ENCODE measurements at regions not wholly inside any gene's neighbourhood (a gene's known extent, or its start where the extent isn't known, plus 50 kb on each side); places are given as distances from the start of the nearest gene placed in this dataset.

DNA sequence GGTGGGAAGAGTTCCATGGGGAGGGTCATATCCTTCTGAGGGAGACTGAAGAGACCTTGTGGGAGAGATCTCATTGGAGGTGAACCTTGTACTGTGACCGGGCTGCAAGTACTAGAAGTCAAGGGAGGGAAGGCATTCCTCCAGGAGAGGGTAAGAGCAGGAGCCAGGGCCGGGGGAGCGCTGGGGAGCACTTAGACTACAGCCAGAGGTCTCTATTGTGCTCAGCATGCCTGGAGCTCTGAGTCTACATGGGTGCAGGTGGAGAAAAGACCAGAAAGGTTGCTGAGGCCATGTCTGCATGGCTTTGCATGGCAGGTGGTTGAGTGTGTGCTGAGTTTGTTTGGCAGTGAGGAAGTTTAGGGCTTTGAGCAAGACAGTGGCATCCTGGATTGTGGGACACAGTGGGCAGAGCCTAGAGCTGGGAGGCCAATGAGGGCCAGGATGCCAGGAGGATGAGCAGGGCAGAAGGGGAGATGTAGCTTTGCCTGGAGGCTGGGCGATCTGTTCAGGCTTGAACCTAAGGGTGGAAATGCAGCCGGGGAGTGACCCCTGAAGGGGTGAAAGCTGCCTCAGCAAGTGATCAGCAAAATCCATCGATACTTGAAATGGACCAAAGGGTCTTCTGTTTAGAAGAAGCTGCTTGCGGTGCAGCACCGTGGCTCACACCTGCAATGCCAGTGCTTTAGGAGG is 317.4 kb upstream of the TNRC6C start:
- CTCF ChIA-PET = interaction anchor here (1.1 kb wide), 1 partner anchor 16 kb away, joined by 3 read pairs; no protein-coding TSS in a partner anchor
- DNase-seq = no peak
- no peaks in the 10 kb centered on the region for H3K27me3 ChIP-seq (replicated peaks in 2 of 5; ENCODE audit: control insufficient read depth in 4 of 5, insufficient read depth in 5 of 5, low read length in 4 of 5)

DNA sequence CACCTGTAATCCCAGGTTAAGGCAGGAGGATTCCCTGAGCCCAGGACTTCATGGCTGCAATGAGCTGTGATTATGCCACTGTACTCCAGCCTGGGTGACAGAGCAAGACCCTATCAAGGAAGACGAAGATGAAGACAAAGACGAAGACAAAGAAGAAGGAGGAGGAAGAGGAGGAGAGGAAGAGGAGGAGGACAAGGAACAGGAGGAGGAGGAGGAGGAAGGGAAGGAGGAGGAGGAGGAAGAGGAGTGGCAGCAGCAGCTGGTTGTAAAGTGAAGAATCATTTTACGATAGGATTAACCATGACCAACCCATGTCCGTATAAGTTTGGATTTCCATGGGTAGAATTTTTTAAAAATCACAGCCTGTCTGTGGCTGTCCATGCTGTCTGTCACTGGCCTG is 316.8 kb upstream of the TNRC6C start:
- no peaks in the 10 kb centered on the region for H3K9me3 ChIP-seq (ENCODE audit: control extremely low read depth in 1 of 5, control insufficient read depth in 4 of 5, insufficient read depth in 2 of 5, low read depth in 1 of 5, low read length in 4 of 5)
- H3K36me3 ChIP-seq (ENCODE audit: control insufficient read depth in 4 of 4, insufficient read depth in 4 of 4, low read length in 3 of 4) = no peaks in the 10 kb centered on the region
- 94% methylated on average over 3 of the region's 4 CpGs for WGBS (ENCODE audit: insufficient coverage)
- H3K4me3 ChIP-seq (ENCODE audit: control insufficient read depth in 1 of 7, extremely low read depth in 1 of 7, insufficient read depth in 4 of 7, low read depth in 2 of 7, low read length in 6 of 7) = no peak overlapping the region
- H3K27ac ChIP-seq (ENCODE audit: insufficient read depth in 1 of 2, low read depth in 1 of 2, low read length in 2 of 2, poor library complexity in 1 of 2, severe bottlenecking in 2 of 2) = no peak overlapping the region
- H3K27me3 ChIP-seq (replicated peaks in 2 of 5; ENCODE audit: control insufficient read depth in 4 of 5, insufficient read depth in 5 of 5, low read length in 4 of 5) = no peaks in the 10 kb centered on the region
- ChIA-PET CTCF (interaction anchor here (1.1 kb wide), 1 partner anchor 16 kb away, joined by 3 read pairs; no protein-coding TSS in a partner anchor), POLR2A (no interaction called here)
- DNase-seq = no peak
- peaks cover 0 to 16% (median 13%) of the 10 kb centered on the region in 4 experiments for H3K4me1 ChIP-seq (ENCODE audit: control extremely low read depth in 1 of 4, control insufficient read depth in 4 of 4, insufficient read depth in 4 of 4, low read length in 3 of 4)

More for the DNA sequence above, 317.4 kb upstream of the TNRC6C start:
- WGBS (ENCODE audit: insufficient coverage) = 97% methylated on average over 6 of the region's 8 CpGs
- Histone ChIP-seq H3K9me3 (ENCODE audit: control extremely low read depth in 1 of 5, control insufficient read depth in 4 of 5, insufficient read depth in 2 of 5, low read depth in 1 of 5, low read length in 4 of 5) (no peaks in the 10 kb centered on the region), H3K27ac (ENCODE audit: insufficient read depth in 1 of 2, low read depth in 1 of 2, low read length in 2 of 2, poor library complexity in 1 of 2, severe bottlenecking in 2 of 2) (no peak overlapping the region), H3K4me3 (ENCODE audit: control insufficient read depth in 1 of 7, extremely low read depth in 1 of 7, insufficient read depth in 4 of 7, low read depth in 2 of 7, low read length in 6 of 7) (no peak overlapping the region), H3K36me3 (ENCODE audit: control insufficient read depth in 4 of 4, insufficient read depth in 4 of 4, low read length in 3 of 4) (no peaks in the 10 kb centered on the region), H3K4me1 (ENCODE audit: control extremely low read depth in 1 of 4, control insufficient read depth in 4 of 4, insufficient read depth in 4 of 4, low read length in 3 of 4) (peaks cover 0 to 13% (median 9%) of the 10 kb centered on the region in 4 experiments)
- POLR2A ChIA-PET = no interaction called here

DNA sequence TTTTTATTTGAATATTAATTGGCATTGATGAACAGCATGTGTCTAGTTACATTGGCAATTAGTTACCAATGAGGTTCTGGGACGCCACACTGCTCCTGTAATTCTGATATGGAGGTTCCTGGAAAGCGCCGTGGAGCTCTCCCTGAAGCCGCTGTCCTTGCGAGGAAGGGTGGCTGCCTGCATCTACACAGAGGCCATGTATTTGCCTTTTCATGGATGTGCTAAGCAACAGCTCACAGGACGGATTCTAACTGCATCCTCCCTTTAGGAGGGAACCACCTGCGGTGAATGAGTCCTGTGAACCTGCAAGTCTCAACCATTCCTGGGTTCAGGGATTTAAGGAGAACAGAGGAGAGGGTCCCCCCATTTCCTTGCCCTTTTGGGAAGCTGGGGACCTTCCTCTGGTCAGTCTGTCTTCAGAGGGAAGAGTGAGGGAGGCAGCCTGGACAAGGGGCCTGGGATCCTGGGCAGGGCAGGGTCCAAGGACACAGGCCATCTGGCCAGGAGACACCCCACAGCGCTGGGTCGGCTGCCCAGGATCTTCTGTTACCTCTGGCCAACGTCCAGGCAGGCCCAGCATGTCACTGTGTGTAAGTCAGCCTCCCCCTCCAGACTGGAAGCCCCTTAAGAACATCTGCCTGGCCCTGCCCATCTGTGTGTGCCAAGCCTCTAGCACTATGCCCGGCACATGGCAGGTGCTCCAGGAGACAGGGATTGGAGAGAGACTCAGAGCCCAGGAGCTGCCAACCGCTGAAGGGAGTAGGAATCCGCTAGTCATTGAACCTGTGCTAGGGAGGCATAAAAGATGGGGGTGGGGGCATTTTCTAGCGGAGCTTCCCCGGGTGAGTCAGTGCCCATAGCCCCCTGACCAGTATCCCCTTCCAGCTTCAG is 314.1 kb upstream of the TNRC6C start:
- 96% methylated on average over 13 of the region's 15 CpGs for WGBS (ENCODE audit: insufficient coverage)
- H3K9me3 ChIP-seq (ENCODE audit: control extremely low read depth in 1 of 5, control insufficient read depth in 4 of 5, insufficient read depth in 2 of 5, low read depth in 1 of 5, low read length in 4 of 5) = peaks cover 0 to 16% (median 4%) of the 10 kb centered on the region in 5 experiments
- no peaks in the 10 kb centered on the region for H3K36me3 ChIP-seq (ENCODE audit: control insufficient read depth in 4 of 4, insufficient read depth in 4 of 4, low read length in 3 of 4)
- no peak overlapping the region for H3K4me3 ChIP-seq (ENCODE audit: control insufficient read depth in 1 of 7, extremely low read depth in 1 of 7, insufficient read depth in 4 of 7, low read depth in 2 of 7, low read length in 6 of 7)
- peaks cover 0 to 16% (median 13%) of the 10 kb centered on the region in 4 experiments for H3K4me1 ChIP-seq (ENCODE audit: control extremely low read depth in 1 of 4, control insufficient read depth in 4 of 4, insufficient read depth in 4 of 4, low read length in 3 of 4)
- no peak for DNase-seq
- H3K27me3 ChIP-seq (replicated peaks in 2 of 5; ENCODE audit: control insufficient read depth in 4 of 5, insufficient read depth in 5 of 5, low read length in 4 of 5) = no peaks in the 10 kb centered on the region
- H3K27ac ChIP-seq (ENCODE audit: insufficient read depth in 1 of 2, low read depth in 1 of 2, low read length in 2 of 2, poor library complexity in 1 of 2, severe bottlenecking in 2 of 2) = no peak overlapping the region
- ChIA-PET CTCF (no interaction called here), POLR2A (no interaction called here)

DNA sequence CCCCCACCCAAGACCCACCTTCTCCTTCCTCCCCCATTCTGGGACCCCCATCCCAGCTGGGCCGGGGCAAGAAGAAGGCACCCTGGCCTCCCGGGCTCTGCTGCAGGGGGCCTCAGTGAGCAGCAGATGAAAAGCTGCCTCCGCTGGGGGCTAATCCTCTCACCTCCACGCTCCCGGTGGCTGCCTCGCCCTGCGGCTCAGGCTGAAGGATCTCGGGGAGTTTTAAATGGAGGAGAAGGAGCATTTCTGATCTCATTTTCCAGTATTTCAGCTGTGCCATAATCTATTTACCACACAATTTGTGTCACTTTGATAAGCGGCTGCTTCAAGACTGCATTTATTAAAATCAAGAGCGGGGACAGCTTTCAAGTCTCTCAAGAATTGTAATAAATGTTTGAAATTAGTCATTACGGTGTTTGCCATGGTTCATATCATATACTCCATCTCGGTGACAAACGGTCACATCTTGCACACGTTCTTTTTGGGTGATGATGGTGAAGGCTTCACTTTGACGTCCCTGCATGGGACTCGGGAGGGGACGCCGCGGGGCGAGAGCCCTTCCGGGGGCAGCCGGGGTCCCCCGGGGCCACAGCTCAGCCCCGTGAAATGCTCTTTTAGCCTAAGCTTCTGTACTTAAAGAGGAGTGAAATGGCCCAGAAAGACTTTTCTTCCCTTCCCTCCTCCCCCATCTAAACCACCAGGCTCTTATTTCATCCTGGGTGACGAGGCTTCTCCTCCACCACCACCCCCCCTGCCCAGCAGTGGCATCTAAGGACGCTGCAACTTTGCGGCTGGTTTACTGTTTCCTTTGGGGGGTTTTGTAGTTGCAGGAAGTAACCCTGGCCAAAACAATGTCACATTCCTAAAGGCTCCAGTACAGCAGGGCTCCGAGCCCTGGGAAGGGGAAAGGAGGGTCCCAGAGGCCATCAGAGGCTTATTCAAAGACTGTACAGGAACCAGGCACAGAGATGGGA is 313.1 kb upstream of the TNRC6C start:
- CTCF ChIA-PET = no interaction called here
- peak; percentile 31 to 84 (median 78) for DNase-seq
- Histone ChIP-seq H3K27me3 (replicated peaks in 2 of 5; ENCODE audit: control insufficient read depth in 4 of 5, insufficient read depth in 5 of 5, low read length in 4 of 5) (no peaks in the 10 kb centered on the region), H3K4me1 (ENCODE audit: control extremely low read depth in 1 of 4, control insufficient read depth in 4 of 4, insufficient read depth in 4 of 4, low read length in 3 of 4) (peaks cover 0 to 16% (median 13%) of the 10 kb centered on the region in 4 experiments), H3K27ac (ENCODE audit: insufficient read depth in 1 of 2, low read depth in 1 of 2, low read length in 2 of 2, poor library complexity in 1 of 2, severe bottlenecking in 2 of 2) (no peak overlapping the region), H3K36me3 (ENCODE audit: control insufficient read depth in 4 of 4, insufficient read depth in 4 of 4, low read length in 3 of 4) (no peaks in the 10 kb centered on the region), H3K4me3 (ENCODE audit: control insufficient read depth in 1 of 7, extremely low read depth in 1 of 7, insufficient read depth in 4 of 7, low read depth in 2 of 7, low read length in 6 of 7) (peak overlapping the region in 3 of 7 experiments; percentile 6 to 54 (median 40)), H3K9me3 (ENCODE audit: control extremely low read depth in 1 of 5, control insufficient read depth in 4 of 5, insufficient read depth in 2 of 5, low read depth in 1 of 5, low read length in 4 of 5) (peaks cover 0 to 16% (median 4%) of the 10 kb centered on the region in 5 experiments)
- 60% methylated on average over 11 of the region's 28 CpGs for WGBS (ENCODE audit: insufficient coverage)
- POLR2A ChIA-PET = no interaction called here

DNA sequence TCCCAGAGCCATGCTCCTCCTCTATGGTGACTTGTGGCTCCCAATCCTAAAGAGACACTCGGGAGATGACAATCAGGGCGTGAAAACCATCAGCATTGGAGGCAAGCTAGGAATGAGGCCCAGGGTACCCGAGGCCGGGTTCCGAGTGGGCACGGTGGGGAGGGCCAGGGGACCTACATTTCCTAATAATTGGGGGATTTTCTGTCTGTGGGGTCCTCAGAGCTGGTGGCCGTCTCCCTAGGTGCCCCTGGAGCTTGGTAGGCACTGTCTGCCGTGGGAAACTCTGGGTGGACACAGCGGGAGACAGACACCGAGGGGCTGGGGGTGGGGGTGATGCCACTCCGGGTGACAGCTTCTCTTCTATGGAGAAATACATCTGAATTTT is 312.5 kb upstream of the TNRC6C start:
- Histone ChIP-seq H3K4me3 (ENCODE audit: control insufficient read depth in 1 of 7, extremely low read depth in 1 of 7, insufficient read depth in 4 of 7, low read depth in 2 of 7, low read length in 6 of 7) (peak overlapping the region in 1 of 7 experiments; percentile 54), H3K4me1 (ENCODE audit: control extremely low read depth in 1 of 4, control insufficient read depth in 4 of 4, insufficient read depth in 4 of 4, low read length in 3 of 4) (peaks cover 0 to 16% (median 13%) of the 10 kb centered on the region in 4 experiments), H3K27me3 (replicated peaks in 2 of 5; ENCODE audit: control insufficient read depth in 4 of 5, insufficient read depth in 5 of 5, low read length in 4 of 5) (no peaks in the 10 kb centered on the region), H3K9me3 (ENCODE audit: control extremely low read depth in 1 of 5, control insufficient read depth in 4 of 5, insufficient read depth in 2 of 5, low read depth in 1 of 5, low read length in 4 of 5) (peaks cover 0 to 18% (median 4%) of the 10 kb centered on the region in 5 experiments), H3K36me3 (ENCODE audit: control insufficient read depth in 4 of 4, insufficient read depth in 4 of 4, low read length in 3 of 4) (no peaks in the 10 kb centered on the region), H3K27ac (ENCODE audit: insufficient read depth in 1 of 2, low read depth in 1 of 2, low read length in 2 of 2, poor library complexity in 1 of 2, severe bottlenecking in 2 of 2) (no peak overlapping the region)
- CTCF ChIA-PET = no interaction called here
- WGBS (ENCODE audit: insufficient coverage) = 92% methylated on average over 8 of the region's 11 CpGs
- DNase-seq = no peak
- POLR2A ChIA-PET = no interaction called here

DNA sequence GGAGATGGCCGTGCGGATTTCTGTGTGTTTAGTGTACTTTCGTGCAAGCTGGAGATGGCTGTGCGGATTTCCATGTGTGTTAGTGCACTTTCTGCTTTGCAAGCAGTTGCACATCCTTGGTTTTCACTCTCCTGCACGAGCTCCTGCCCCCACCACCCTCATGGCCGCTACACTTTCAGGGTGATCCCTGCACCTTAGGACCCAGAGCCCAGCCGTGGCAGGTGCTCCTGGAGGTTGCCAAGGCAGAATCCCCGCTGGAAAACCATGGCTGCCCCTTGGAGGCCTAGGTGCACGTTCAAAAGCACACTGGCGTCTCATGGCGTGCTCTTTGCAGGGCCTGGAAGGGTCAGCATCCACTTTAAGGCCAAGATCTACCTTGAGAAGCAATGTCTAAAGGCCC is 311.0 kb upstream of the TNRC6C start:
- ChIA-PET POLR2A (no interaction called here), CTCF (interaction anchor here (1.2 kb wide), 1 partner anchor 62 kb away, joined by 3 read pairs; no protein-coding TSS in a partner anchor)
- Histone ChIP-seq H3K27ac (ENCODE audit: insufficient read depth in 1 of 2, low read depth in 1 of 2, low read length in 2 of 2, poor library complexity in 1 of 2, severe bottlenecking in 2 of 2) (no peak overlapping the region), H3K4me1 (ENCODE audit: control extremely low read depth in 1 of 4, control insufficient read depth in 4 of 4, insufficient read depth in 4 of 4, low read length in 3 of 4) (peaks cover 0 to 16% (median 13%) of the 10 kb centered on the region in 4 experiments), H3K9me3 (ENCODE audit: control extremely low read depth in 1 of 5, control insufficient read depth in 4 of 5, insufficient read depth in 2 of 5, low read depth in 1 of 5, low read length in 4 of 5) (peaks cover 0 to 18% (median 4%) of the 10 kb centered on the region in 5 experiments), H3K27me3 (replicated peaks in 2 of 5; ENCODE audit: control insufficient read depth in 4 of 5, insufficient read depth in 5 of 5, low read length in 4 of 5) (no peaks in the 10 kb centered on the region), H3K36me3 (ENCODE audit: control insufficient read depth in 4 of 4, insufficient read depth in 4 of 4, low read length in 3 of 4) (no peaks in the 10 kb centered on the region), H3K4me3 (ENCODE audit: control insufficient read depth in 1 of 7, extremely low read depth in 1 of 7, insufficient read depth in 4 of 7, low read depth in 2 of 7, low read length in 6 of 7) (no peak overlapping the region)
- 97% methylated on average over 10 of the region's 11 CpGs for WGBS (ENCODE audit: insufficient coverage)
- no peak for DNase-seq
